DMS 273 (cell line): ENCODE measurements at regions not wholly inside any gene's neighbourhood (a gene's known extent, or its start where the extent isn't known, plus 50 kb on each side); places are given as distances from the start of the nearest gene placed in this dataset.
"Not testable (repeated sequence)": the region's sequence is repeated elsewhere in the genome, so short reads cannot be mapped to it uniquely, and the experiment has no call there.

Experiments
- DNase-seq: peaks from one replicate; lab custom pipeline; 2025; ENCODE audit not compliant: unreplicated experiment; lab: John Stamatoyannopoulos, UW

DNA sequence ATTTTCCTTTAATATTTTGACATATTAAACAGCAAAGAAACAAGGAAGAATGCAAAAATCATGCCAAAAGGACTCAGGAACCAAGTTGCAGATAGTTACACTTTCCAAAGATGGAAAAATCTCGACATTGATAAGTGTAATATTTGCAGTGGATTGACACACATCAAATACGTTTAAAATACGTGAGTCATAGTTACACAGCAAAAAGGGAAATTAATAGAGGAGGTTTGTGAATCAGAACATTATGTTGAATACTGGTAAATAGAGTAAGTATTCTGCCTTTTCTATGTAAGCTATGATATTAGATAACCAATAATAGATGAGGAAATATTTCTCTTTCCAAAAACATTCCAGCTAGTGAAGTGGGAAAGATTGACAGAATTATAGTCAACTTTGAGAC is 1761.3 kb upstream of the IGFBP7 start:
- DNase-seq, result no peak

DNA sequence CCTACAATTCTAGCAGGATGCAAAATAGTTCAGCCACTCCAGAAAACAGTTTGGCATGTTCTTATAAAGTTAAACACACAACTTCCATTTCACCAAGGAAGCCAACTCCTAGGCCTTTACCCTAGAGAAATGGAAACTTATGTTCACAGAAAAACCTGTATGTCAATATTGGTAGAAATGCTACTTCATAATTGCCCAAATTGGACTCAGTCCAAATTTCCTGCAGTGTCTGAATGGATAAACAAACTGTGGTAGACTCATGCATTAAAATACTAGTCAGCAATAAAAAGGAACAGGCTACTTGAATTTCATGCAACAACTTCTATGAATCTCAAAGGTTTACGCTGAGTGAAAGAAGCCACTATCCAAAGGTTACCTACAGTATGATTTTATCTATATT is 1738.8 kb upstream of the IGFBP7 start:
- no peak for DNase-seq

- no peak for DNase-seq
Observed at GRCh38 chr4:58843455-58843854, 1733.3 kb upstream of the IGFBP7 start.

DNA sequence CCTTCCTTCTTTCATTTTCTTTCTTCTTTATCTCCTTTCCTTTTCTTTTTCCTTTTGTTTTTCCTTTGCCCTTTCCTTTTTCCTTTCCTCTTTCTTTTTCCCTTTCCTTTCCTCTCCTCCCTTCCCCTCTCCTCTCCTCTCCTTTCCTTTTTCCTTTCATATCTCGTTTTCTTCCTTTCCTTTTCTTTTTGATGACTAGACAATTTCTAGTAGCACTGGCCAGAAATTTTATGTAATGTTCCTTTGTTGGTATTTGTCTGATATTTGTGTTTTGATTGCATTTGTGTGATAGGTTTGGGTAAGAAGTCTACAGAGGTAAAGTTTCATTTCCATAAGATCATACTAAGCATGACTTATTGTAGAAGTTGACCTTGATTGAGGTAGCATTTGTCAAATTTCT is 1722.9 kb upstream of the IGFBP7 start:
- no peak for DNase-seq

- DNase-seq, result no peak
Observed at GRCh38 chr4:58825278-58825677, 1715.1 kb upstream of the IGFBP7 start.

- DNase-seq, result not testable (repeated sequence)
Observed at GRCh38 chr4:58818560-58818959, 1708.4 kb upstream of the IGFBP7 start.

- no peak for DNase-seq
Observed at GRCh38 chr4:58809948-58810347, 1699.8 kb upstream of the IGFBP7 start.

- no peak for DNase-seq
Observed at GRCh38 chr4:58809366-58809765, 1699.2 kb upstream of the IGFBP7 start.

DNA sequence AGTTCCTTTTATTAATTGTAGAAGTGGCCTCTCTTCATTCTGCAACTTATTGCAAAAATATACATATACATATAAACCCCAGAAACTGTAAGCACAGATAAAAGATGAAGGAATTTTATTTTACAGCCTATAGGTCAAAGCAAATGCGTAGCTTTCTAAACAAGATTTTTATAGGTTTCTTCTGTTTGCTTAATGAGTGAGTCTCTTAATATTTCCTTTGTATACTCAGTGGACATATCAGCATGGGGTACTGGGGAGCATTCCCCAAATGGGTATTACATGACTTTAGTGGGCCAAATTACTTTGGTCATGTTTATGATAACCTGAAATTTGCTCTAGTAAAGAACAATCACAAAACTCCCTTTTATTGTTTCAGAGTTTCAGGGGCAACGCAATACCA is 1698.6 kb upstream of the IGFBP7 start:
- no peak for DNase-seq

DNA sequence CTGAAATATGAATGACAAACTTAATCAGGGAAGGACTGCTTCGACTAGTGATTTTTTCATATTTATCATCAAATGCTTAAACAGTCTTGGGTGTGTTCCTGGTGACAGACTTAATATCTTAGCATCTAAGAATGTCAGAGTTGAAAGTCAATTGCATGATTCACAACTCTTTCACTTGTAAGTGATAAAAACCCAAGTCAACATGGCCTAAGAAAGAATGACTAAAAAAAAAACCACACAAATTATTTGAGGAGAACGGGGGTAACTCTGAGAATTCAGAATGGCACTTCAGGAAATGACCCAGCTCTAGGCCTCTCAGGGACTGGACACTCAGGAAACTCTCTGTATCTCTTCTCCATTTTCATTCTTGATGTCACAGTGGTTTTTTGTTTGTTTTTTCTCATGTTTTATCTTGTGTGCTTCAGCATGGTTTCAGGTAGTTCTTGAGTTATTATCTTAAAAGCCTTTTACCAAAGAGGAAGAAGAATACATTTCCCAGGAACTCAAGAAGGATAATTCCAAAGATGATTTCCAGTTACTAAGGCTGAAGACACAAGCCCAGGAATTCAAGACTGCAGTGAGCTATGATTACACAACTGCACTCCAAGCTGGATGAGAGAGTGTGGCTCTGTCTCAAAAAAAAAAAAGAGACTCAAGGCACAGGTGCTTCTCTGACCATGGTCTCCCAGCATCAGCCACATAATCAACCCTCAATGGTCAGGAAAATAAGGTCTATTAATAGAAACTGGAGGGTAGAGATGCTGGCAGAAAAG is 1697.8 kb upstream of the IGFBP7 start:
- DNase-seq, result no peak

- no peak for DNase-seq
Observed at GRCh38 chr4:58776627-58777026, 1666.4 kb upstream of the IGFBP7 start.

DNA sequence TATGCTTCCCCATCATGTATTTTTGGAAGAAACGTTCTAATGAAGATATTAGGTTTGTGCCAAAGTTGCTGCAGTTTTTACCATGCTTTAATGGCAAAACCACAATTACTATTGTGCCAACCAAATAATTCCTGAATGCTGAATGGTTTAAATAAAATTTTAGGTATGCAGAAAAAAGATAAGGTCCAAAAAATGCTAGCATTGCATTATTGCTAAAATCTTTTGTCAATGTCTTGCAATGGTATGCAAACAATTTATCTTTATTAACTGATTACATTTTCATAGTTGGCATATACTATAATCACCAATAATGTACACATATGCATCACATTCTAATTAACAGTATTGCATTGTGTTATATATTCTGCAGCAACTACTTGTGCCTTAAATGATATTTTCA is 1657.4 kb upstream of the IGFBP7 start:
- DNase-seq, result no peak

DNA sequence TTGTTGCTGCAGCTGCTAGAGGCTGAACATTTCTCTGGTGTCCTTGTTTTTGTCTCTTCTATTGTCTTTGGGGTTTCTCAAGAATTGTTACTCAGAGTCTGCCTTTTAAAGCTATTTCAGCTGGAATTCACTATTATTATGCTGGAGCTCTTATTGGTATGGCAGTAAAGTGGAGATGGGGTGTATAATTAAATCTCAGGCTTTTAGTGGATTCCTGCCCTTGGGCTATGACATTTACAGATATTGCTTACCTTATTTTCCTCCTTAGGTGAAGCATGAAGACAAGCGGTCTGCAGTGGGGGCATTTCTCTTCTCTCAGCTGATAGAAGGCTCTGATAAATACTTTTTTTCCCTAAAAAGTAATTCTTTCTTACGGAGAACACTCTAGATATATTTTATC is 1656.6 kb upstream of the IGFBP7 start:
- no peak for DNase-seq

DNA sequence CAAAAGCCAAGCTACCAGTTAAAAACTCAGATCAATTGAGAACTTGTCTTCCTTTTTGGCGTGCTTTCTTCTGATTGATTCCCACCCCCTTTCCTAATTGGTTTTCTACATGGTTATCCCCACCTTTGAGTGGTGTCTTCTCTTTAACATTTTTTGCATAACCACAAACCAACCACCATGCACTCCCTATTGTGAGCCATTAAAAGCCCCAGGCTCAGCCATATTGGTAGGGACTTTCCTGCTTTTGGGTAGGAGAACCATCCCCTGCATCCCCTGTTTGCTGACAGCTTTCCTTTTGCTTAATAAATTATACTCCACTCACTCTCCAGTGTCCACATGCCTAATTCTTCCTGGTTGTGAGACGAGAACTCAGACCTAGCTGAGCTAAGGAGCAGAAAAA is 1651.4 kb upstream of the IGFBP7 start:
- peak; percentile 19 for DNase-seq

DNA sequence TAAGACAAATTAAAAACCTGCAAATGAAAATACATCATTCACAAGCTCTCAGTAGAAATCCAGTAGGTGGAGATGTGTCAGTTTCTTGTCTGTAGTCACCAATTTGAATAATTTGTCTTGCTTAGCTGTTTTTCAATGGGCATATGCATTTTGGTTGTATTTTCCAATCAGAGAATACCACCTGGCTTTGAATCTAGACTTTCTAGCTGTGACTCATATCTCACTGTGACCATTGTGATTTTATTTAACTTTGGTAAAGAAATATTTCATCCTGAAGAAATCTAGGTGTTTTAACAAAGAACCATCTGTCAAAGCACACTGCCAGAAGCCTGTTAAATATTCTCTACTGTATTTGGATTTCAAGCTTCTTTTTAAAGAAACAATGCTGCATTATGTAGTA is 1650.6 kb upstream of the IGFBP7 start:
- peak; percentile 22 for DNase-seq

DNA sequence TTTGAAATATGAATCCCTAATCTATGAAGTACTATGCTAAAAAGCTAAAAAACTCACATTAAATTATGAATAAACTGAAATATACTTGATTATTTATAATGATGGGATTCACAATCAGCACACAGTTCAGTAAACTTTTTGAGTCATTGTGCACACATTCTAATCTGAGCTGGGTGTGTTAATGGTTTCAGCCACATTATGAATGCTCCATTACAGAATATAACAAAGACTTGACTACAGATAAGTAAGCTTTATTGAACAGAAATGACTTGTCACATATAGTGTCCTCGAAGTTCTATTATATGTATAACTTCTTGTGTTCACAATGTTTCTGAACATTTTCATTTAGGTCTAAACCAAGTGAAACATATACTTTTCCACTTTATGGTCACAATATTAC is 1649.9 kb upstream of the IGFBP7 start:
- DNase-seq, result no peak

GRCh38 chr4:58749206-58749605 is 1639.0 kb upstream of the IGFBP7 start:
- DNase-seq, result no peak

GRCh38 chr4:58740897-58741296 is 1630.7 kb upstream of the IGFBP7 start:
- DNase-seq, result no peak

DNA sequence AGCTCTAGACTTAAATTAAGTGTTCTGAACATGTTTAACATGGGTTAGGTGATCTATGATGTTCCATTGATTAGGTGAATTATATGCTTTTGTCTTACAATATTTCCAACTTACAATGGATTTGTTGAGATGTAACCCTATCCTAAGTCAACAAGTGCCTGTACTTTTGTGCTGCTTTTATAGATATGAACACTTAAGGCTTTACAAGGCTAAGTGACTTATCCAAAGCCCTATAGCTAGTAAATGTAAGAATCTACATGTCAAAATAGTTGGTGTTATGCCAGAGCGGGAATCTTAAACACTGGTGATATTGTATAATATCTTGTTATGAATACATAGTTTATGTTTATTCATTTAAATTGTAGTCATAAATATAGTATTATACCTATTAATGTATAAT is 1629.1 kb upstream of the IGFBP7 start:
- no peak for DNase-seq

GRCh38 chr4:58738375-58738774 is 1628.2 kb upstream of the IGFBP7 start:
- DNase-seq, result no peak

DNA sequence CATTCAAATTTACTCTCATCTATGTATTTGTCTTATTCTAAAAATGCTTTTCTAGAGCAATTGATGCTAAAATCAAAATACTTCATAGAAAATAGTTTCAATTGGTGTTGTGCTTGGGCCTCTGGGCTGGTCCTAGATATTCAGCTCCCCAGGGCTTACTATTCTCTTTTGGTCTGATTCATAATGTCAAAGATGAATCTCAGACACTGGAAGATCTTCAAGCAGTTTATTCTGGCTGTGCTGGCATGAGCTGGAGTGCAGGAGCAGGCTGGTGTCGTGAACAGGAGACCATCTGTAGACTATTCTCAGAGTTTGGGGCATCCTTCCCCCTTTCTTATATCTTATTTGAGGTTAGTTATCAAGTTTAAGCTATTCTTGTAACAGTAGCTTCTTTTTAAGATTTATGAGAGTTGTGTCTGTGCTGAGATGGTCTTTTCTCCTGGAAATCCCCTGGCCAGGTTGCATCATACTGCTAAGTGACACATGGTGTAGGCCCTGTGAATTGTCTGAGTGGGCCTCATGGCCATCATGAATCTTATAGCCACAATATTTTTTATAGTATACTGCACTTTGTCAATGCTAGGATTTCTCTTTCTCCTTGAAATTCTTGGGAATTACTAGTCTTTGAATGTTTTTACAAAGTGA is 1624.0 kb upstream of the IGFBP7 start:
- peak; percentile 6 for DNase-seq

GRCh38 chr4:58732973-58733372 is 1622.8 kb upstream of the IGFBP7 start:
- peak; percentile 11 for DNase-seq

DNA sequence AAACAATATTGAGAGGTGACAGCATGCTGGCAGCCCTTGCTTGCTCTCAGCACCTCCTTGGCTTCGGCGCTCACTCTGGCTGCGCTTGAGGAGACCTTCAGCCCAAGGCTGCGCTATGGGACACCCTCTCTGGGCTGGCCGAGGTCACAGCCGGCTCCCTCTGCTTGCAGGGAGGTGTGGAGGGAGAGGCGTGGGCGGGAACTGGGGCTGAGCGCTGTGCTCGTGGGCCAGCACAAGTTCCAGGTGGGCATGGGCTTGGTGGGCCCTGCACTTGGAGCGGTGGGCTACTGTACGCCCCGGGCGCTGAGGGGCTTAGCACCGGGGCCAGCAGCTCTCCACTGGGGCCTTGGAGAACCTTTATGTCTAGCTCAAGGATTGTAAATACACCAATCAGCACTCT is 1613.8 kb upstream of the IGFBP7 start:
- DNase-seq, result no peak
